Activated naive CD4-positive, alpha-beta T cell treated with anti-CD3 and anti-CD28 coated beads for 36 hours (primary cell): ENCODE measurements at regions not wholly inside any gene's neighbourhood (a gene's known extent, or its start where the extent isn't known, plus 50 kb on each side); places are given as distances from the start of the nearest gene placed in this dataset.

Experiments used
- CTCF ChIA-PET: fragments of 350-600 bp; sonication (Branson Sonifier 250); formaldehyde crosslinking; loops from one replicate; lab custom pipeline; 2021; ENCODE audit warnings: antibody characterized with exemption; lab: Charles Lee
- DNase-seq: peaks from one replicate; pipeline ENCODE4 v3.0.0-alpha.2; 2020
- H3K27ac Mint-ChIP-seq: one replicate; pipeline ENCODE4 v1.8.0; 2021; ENCODE audit warnings: mild to moderate bottlenecking, mixed read lengths
- H3K27me3 Mint-ChIP-seq: one replicate; pipeline ENCODE4 v1.8.0; 2021; ENCODE audit warnings: low read depth, mixed read lengths
- H3K36me3 Mint-ChIP-seq: one replicate; pipeline ENCODE4 v1.8.0; 2021; ENCODE audit warnings: low read depth, mixed read lengths
- H3K4me1 Mint-ChIP-seq: one replicate; pipeline ENCODE4 v1.8.0; 2021; ENCODE audit warnings: low read depth, mixed read lengths
- H3K4me3 Mint-ChIP-seq: one replicate; pipeline ENCODE4 v1.8.0; 2021; ENCODE audit warnings: mild to moderate bottlenecking, moderate library complexity, mixed read lengths
- H3K9me3 Mint-ChIP-seq: one replicate; pipeline ENCODE4 v1.8.0; 2021; ENCODE audit warnings: mixed read lengths
- intact Hi-C: fragments of 100-400 bp; cut with micrococcal nuclease; formaldehyde crosslinking; loops from one replicate; pipeline ENCODE4 v1.15.1; 2023

- Mint-ChIP-seq H3K4me1 (peaks cover 15% of the 10 kb centered on the region), H3K36me3 (no peaks in the 10 kb centered on the region), H3K9me3 (no peaks in the 10 kb centered on the region), H3K27ac (no peak overlapping the region), H3K27me3 (no peaks in the 10 kb centered on the region), H3K4me3 (no peak overlapping the region)
- CTCF ChIA-PET: no interaction called here
- DNase-seq: no peak
- intact Hi-C loops: no loop called here
Observed at GRCh38 chr6:137740967-137741761, 125.9 kb upstream of the TNFAIP3 start.

DNA sequence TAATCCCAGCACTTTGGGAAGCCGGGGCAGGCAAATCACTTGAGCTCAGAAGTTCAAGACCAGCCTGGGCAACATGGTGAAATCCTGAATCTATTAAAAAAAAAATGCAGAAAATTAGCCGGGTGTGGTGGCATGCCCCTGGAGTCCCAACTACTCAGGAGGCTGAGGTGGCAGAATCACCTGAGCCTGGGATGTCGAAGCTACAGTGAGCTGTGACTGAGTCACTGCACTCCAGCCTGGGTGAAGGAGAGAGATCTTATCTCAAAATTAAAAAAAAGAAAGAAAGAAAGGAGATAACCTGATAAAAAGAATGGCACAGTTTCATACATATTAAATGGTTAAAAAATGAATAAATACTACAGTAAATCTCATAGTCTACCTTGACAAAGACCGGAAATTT is 123.6 kb upstream of the TNFAIP3 start:
- no peak overlapping the region for H3K27ac Mint-ChIP-seq
- intact Hi-C loops: no loop called here
- CTCF ChIA-PET: interaction anchor here (0.6 kb wide), 1 partner anchor 56 kb away, joined by 3 read pairs; no protein-coding TSS in a partner anchor

DNA sequence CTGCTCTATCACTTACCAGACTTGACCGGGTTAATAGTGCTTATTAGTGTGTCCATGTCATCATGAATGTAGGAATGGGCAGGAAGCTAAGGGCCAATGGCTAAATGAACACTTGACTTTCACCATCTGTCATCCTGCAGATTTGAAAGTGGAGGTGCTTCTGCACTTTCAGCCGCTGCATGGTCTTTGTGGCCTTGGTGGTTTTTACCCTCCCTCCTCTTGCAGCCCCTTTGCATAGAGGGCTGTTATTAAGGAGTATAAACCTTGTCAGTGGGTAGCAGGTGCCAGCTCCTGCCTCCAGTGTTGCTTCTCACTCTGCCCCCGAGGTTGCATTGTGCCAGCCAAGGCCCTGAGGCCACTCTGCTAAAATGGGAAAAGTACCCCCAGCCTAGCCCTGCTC is 122.2 kb upstream of the TNFAIP3 start:
- Mint-ChIP-seq H3K36me3 (no peaks in the 10 kb centered on the region), H3K4me3 (no peak overlapping the region), H3K4me1 (peaks cover 5% of the 10 kb centered on the region), H3K9me3 (no peaks in the 10 kb centered on the region), H3K27ac (no peak overlapping the region), H3K27me3 (no peaks in the 10 kb centered on the region)
- CTCF ChIA-PET: no interaction called here
- intact Hi-C loops: no loop called here
- no peak for DNase-seq

More for the DNA sequence above, 123.6 kb upstream of the TNFAIP3 start:
- no peak overlapping the region for H3K4me3 Mint-ChIP-seq
- H3K9me3 Mint-ChIP-seq: no peaks in the 10 kb centered on the region
- H3K36me3 Mint-ChIP-seq: no peaks in the 10 kb centered on the region
- H3K4me1 Mint-ChIP-seq: peaks cover 5% of the 10 kb centered on the region
- H3K27me3 Mint-ChIP-seq: no peaks in the 10 kb centered on the region
- no peak for DNase-seq

DNA sequence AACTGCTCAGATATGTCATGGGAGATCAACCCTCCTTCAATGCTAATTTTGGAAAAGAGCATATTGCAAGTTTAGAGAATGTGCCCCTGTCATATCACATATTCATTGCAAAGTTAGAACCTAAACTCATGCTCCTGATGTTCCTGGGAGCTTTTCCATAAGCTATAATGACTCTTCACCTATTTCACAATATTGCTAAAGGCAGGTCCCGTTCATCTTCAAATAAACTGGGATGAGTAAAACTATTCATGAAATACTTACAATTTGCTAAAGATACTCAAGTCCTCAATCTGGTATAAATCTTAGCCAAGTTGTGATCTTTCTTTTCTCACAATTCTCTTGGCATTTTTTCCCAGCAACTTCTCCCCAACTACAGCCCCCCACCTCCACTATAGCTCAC is 121.7 kb upstream of the TNFAIP3 start:
- no peaks in the 10 kb centered on the region for H3K9me3 Mint-ChIP-seq
- CTCF ChIA-PET: no interaction called here
- H3K27me3 Mint-ChIP-seq: no peaks in the 10 kb centered on the region
- H3K4me1 Mint-ChIP-seq: peaks cover 5% of the 10 kb centered on the region
- DNase-seq: no peak
- no peak overlapping the region for H3K27ac Mint-ChIP-seq
- intact Hi-C loops: no loop called here
- H3K4me3 Mint-ChIP-seq: no peak overlapping the region
- H3K36me3 Mint-ChIP-seq: no peaks in the 10 kb centered on the region

- peaks cover 5% of the 10 kb centered on the region for H3K4me1 Mint-ChIP-seq
- no peak for DNase-seq
- no peaks in the 10 kb centered on the region for H3K36me3 Mint-ChIP-seq
- H3K4me3 Mint-ChIP-seq: no peak overlapping the region
- H3K9me3 Mint-ChIP-seq: no peaks in the 10 kb centered on the region
- H3K27ac Mint-ChIP-seq: no peak overlapping the region
- CTCF ChIA-PET: no interaction called here
- H3K27me3 Mint-ChIP-seq: no peaks in the 10 kb centered on the region
- intact Hi-C loops: no loop called here
Observed at GRCh38 chr6:137746264-137746663, 120.8 kb upstream of the TNFAIP3 start.

DNA sequence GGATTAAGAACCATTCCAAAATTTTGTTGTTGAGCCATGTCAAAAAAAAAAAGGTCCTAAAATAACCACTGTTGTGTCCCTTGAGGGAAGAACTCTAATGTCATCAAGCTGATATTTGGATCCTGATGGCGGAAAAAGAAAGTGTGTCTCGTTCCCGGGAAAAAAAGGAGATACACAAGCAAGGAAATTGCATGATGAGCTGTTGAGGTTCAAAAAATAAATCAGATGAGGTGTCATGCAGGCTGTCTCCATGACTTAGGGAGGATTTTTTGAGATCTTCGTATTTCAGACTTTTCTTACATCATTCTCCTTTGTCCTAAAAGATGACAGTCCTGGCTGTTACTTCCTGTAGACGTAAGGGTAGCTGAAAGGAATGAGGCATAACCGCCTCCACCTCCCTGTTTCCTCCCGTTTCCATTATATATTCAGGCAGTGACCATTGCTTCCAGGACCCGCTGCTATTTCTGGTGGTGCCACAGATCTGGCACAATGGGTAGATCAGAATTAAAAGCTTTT is 117.3 kb upstream of the TNFAIP3 start:
- H3K4me3 Mint-ChIP-seq: no peak overlapping the region
- H3K36me3 Mint-ChIP-seq: no peaks in the 10 kb centered on the region
- peaks cover 6% of the 10 kb centered on the region for H3K4me1 Mint-ChIP-seq
- no peaks in the 10 kb centered on the region for H3K9me3 Mint-ChIP-seq
- CTCF ChIA-PET: interaction anchor here (0.6 kb wide), 1 partner anchor 88 kb away, joined by 4 read pairs; no protein-coding TSS in a partner anchor
- H3K27ac Mint-ChIP-seq: no peak overlapping the region
- DNase-seq: no peak
- intact Hi-C loops: no loop called here
- no peaks in the 10 kb centered on the region for H3K27me3 Mint-ChIP-seq

GRCh38 chr6:137750297-137750696 is 116.8 kb upstream of the TNFAIP3 start:
- Mint-ChIP-seq H3K36me3 (no peaks in the 10 kb centered on the region), H3K9me3 (no peaks in the 10 kb centered on the region), H3K27ac (no peak overlapping the region), H3K4me1 (peaks cover 6% of the 10 kb centered on the region), H3K4me3 (no peak overlapping the region), H3K27me3 (no peaks in the 10 kb centered on the region)
- DNase-seq: no peak
- CTCF ChIA-PET: no interaction called here
- intact Hi-C loops: no loop called here

- Mint-ChIP-seq H3K9me3 (no peaks in the 10 kb centered on the region), H3K4me1 (peaks cover 3% of the 10 kb centered on the region), H3K27ac (no peak overlapping the region), H3K4me3 (no peak overlapping the region), H3K36me3 (no peaks in the 10 kb centered on the region), H3K27me3 (peaks cover 4% of the 10 kb centered on the region)
- intact Hi-C loops: no loop called here
- no peak for DNase-seq
- CTCF ChIA-PET: interaction anchor here (0.7 to 0.8 kb wide), 2 partner anchors 27 to 313 kb away, joined by 3 to 4 read pairs; no protein-coding TSS in a partner anchor
Observed at GRCh38 chr6:137751768-137752560, 115.1 kb upstream of the TNFAIP3 start.

- peaks cover 3% of the 10 kb centered on the region for H3K4me1 Mint-ChIP-seq
- H3K27me3 Mint-ChIP-seq: peaks cover 4% of the 10 kb centered on the region
- CTCF ChIA-PET: no interaction called here
- H3K36me3 Mint-ChIP-seq: no peaks in the 10 kb centered on the region
- DNase-seq: no peak
- H3K4me3 Mint-ChIP-seq: no peak overlapping the region
- no peak overlapping the region for H3K27ac Mint-ChIP-seq
- intact Hi-C loops: no loop called here
- H3K9me3 Mint-ChIP-seq: no peaks in the 10 kb centered on the region
Observed at GRCh38 chr6:137754366-137754765, 112.7 kb upstream of the TNFAIP3 start.

GRCh38 chr6:137754866-137755265 is 112.2 kb upstream of the TNFAIP3 start:
- H3K27ac Mint-ChIP-seq: no peak overlapping the region
- H3K4me3 Mint-ChIP-seq: no peak overlapping the region
- CTCF ChIA-PET: no interaction called here
- intact Hi-C loops: no loop called here
- no peaks in the 10 kb centered on the region for H3K36me3 Mint-ChIP-seq
- H3K9me3 Mint-ChIP-seq: no peaks in the 10 kb centered on the region
- H3K4me1 Mint-ChIP-seq: peaks cover 3% of the 10 kb centered on the region
- peaks cover 4% of the 10 kb centered on the region for H3K27me3 Mint-ChIP-seq
- DNase-seq: no peak

DNA sequence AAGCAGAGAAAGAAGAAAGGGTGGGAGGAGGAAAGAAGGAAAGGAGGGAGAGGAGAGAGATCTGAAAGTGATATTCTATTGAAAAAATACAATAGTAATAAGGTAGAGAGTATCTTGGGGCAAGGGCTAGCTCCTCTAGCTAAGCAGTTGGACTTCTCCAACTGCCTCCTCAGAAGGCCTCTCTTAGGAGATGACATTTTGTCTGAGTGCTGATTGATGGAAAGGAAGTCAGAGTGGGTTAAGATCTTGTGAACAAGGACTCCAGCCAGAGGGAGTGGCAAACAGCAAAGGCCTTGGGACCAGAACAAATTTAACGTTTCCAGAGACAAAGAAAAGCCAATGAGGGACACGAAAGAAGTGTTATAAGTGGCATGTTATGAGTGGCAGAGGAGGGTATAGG is 111.8 kb upstream of the TNFAIP3 start:
- no peak for DNase-seq
- H3K4me1 Mint-ChIP-seq: peaks cover 3% of the 10 kb centered on the region
- H3K9me3 Mint-ChIP-seq: no peaks in the 10 kb centered on the region
- no peak overlapping the region for H3K27ac Mint-ChIP-seq
- CTCF ChIA-PET: no interaction called here
- H3K4me3 Mint-ChIP-seq: no peak overlapping the region
- no peaks in the 10 kb centered on the region for H3K36me3 Mint-ChIP-seq
- intact Hi-C loops: no loop called here
- peaks cover 4% of the 10 kb centered on the region for H3K27me3 Mint-ChIP-seq

DNA sequence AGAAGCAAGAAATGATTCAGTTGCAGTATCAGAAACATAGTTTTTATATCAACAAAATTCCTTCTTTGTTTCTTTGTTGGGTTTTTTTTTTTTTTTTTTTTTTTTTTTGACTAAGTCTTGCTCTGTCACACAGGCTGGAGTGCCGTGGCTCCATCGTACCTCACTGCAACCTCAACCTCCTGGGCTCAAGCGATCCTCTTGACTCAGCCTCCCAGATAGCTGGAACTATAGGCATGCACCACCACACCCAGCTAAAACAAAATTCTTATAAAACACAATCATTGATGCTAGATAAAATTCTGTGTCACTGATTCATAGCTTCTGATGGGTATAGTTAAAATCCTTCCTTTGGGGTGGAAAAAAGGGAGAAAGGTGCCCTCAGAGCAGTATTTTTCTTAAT is 110.3 kb upstream of the TNFAIP3 start:
- CTCF ChIA-PET: no interaction called here
- Mint-ChIP-seq H3K27ac (no peak overlapping the region), H3K27me3 (peaks cover 4% of the 10 kb centered on the region), H3K4me1 (peaks cover 3% of the 10 kb centered on the region), H3K4me3 (no peak overlapping the region), H3K36me3 (no peaks in the 10 kb centered on the region), H3K9me3 (no peaks in the 10 kb centered on the region)
- intact Hi-C loops: no loop called here
- DNase-seq: no peak
